HG03097 (cell line): ENCODE measurements at regions not wholly inside any gene's neighbourhood (a gene's known extent, or its start where the extent isn't known, plus 50 kb on each side); places are given as distances from the start of the nearest gene placed in this dataset.
A peak's percentile ranks its signal among the peaks of the same experiment; 100 is the strongest.
"Not testable (repeated sequence)": the region's sequence is repeated elsewhere in the genome, so short reads cannot be mapped to it uniquely, and the experiment has no call there.

Experiments used
- ATAC-seq: cut with Tn5 transposase; IDR thresholded peaks from one replicate; pipeline ENCODE4 v1.9.1; 2021; ENCODE audit not compliant: unreplicated experiment, low FRiP score

DNA sequence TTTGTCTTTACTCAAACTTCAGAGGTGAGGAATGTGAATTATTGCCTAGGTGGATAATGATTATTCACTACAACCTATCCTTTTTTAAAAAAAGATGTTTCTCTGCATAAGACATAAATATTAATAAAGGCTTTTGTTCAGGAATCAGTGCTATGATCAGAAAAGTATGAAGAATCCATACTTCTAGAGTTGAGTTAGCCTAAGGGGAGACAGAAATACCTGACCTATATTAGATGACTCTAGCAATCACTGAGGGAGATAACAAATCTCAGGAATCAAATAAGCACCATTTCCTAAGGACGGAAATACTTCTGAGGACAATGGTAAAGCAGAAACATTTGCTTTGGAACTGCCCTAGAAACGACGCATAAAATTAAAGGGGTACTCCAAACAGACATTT, 763.8 kb downstream of the GBE1 start:
- no peak for ATAC-seq

DNA sequence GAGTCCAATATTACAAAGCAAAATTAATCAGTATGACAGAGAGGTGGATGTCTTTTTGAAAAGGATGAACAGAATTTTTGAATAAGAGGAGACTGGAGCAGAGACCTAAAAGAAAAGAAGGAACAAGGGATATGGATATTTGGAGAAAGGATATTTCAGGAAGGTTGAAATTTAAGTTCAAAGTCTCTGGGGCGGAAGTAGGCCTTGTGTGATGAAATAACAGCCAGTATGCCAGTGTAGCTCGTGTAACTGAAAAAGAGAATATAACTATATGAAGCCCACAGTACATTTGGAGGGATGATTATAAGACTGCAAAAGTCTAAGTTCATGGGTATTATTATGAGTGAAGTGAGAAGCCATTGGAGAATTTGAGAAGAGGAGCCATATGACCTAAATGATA, 766.7 kb downstream of the GBE1 start:
- ATAC-seq = no peak

DNA sequence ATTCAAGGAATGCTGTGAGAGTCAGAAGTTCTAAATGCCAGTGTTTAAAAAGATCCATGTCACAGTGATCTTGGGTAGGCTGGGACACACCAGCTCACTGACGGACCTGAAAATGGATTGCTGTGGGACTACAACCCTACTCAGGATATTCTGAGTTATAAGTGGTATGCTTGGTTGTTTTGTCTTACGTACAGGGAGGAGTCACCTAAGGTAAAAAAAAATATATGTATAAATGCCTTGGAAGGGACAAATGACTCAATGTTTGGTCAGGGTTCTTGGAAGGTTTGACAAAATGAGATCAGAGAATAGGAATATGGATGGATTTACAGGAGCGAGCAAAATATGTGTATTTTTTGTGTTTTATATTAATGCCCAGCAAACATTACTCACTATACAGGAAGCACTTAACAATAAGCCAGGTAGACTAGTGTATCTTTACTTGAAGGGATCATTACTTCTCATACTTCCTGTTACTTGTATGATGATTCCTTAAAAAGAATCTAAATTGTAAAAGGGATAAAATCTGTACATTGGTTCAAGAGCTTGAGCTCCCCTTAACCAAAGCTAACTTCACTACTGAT, 767.3 kb downstream of the GBE1 start:
- no peak for ATAC-seq

DNA sequence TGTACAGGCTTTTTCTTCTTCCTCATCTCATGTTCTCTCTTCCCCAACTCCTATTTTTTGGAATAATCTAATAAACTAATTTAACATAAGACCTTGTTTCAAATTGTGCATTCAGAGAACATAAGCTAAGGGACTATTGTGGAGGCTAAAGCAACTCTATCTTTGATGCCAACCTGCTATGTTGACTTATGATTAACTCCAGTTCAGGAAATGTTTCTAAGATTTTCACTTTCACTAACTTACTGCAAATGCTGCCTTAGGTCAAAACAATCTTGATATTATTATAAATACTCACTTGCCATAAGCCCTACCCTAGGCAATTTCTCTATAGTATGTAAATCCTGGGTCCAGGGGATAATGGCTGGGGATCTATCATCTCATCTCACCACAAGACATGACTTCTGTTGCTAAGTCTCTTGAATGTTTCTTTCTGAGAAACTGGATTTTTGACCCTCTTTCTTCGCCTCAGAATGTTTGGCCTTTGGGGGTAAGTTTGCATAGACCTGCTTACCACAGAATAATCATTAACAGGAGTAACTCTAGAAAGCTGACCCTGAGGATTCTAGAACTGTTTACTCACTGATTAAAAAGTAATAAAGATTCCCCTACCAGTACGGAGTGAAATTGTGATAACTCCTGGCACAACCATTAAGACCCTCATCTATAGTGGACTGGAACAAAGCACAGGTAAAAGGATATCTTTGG, 768.1 kb downstream of the GBE1 start:
- peak; percentile 93 for ATAC-seq

DNA sequence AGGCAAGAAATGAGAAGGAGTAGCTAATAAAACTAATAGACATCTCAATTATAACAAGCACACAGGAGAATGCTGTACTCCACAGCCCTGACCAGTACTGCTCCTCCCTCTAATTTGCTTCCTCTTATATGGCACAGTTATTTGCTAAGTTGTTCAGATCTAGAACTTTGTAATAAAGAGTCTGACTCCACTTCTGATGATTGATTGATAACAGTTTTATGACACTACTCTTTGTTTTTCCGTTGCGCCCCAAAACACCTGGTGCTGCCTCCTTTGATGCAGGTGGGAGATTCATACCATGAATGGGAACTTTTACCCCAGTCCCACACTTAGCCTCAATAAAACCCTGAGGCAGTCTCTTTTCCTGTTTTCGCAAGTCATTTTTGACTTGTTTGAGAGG, 777.7 kb downstream of the GBE1 start:
- ATAC-seq = no peak

DNA sequence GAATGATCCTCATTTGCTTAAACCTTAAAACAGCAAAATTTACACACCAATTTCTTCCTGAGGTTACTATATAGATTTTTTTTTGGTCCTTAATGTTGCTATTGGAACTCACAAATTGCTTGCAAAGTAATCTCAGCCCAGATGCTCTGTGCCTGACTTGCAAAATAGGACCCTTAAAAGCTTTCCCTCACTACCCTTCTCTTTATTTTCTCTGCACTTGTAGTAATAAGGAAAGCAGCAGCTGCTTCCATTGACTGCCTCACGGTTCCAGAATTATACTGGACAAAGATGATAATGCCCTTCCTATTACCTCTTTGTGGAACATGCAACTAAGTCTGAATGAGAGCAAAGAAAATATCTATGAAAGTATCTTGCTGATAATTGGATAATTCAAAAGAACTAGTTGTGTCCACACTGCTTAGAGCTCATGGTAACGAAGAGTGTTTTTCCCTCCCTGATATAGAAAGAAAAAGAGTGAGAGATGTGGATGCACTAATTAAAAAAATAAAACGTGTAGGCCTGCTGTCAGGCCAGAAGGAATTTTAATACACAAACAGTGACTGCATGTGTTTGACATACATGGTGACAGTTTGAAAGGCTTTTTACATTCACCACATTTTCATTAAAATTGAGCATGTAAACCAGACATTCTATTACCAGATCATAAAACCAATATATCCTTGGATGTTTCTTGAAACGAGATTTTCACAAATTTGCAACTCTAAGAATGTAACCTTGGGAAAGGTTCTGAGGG, 783.1 kb downstream of the GBE1 start:
- ATAC-seq = no peak

DNA sequence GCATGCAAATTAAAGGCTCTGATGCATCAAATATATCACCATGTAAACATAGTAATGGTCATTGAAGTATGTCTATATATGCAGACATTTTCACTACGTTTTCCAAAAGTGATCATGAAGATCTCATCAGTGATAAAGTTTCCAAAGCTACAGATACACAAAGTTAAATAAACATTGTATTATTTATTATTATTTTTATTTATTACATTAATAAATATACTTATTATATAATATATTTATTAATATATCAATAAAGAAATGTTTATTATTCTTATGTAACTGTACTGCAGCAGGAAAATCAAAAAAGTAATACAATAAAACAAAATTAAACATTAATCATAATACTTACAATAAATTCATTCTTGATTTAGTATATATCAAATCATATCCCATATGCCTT, 791.2 kb downstream of the GBE1 start:
- no peak for ATAC-seq

DNA sequence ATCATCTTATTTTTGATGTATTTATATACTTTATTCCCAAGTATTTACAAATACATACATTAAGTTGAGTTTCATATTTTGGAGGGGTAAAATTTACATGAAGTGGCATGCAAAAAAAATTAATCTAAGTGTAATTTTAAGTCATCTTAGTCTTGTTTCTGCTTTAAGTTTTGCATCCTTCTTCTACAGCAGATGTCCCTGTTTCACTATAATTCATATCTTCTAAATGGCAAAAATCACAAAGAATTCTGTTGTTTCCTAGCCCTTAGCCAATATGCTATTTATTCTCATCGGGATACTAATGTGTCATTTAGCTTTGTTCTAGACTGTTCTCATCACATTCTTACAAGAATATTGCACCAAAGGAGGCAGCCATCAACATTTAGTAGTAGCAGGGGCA, 831.9 kb downstream of the GBE1 start:
- ATAC-seq = no peak

DNA sequence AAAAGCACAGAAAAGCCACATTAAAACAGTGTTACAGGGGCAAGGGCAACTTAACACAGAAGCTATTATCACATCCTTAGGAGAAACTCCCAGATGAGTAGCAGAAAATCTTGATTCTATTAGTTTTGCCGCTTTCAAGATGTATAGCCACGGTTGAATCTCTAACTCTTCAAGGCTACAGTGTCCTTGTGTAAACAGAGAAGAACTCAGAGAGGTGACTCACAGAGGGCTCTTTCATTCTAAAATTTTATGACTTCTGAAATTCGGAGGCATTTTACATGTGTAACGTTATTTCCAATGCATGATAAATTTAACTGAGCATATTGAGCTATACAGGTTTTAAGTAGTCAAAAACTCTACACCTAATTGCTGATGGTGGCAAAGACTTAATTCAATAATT, 846.6 kb downstream of the GBE1 start:
- ATAC-seq = no peak

DNA sequence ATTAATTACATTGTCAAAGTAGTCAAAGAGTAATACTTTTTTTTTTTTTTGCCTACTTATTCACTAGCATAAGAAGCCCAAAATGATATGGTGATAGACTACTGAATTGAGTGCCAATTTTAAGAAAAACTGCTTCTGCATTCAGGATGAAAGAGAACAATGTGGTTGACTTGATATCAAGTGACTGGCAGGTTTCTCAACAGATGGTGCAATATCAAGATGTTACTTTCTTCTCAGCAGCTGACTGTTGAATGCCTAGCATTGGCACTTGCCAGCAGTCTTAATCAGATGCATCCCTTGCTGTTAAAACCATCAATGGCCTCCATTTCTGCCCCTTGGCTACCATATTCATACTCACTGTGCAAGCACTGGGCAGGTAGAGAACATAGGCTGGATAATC, 863.2 kb downstream of the GBE1 start:
- no peak for ATAC-seq

DNA sequence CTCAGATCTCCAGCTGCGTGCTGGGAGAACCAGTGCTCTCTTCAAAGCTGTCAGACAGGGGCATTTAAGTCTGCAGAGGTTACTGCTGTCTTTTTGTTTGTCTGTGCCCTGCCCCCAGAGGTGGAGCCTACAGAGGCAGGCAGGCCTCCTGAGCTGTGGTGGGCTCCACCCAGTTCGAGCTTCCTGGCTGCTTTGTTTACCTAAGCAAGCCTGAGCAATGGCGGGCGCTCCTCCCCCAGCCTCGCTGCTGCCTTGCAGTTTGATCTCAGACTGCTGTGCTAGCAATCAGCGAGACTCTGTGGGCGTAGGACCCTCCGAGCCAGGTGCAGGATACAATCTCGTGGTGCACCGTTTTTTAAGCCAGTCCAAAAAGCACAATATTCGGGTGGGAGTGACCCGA, 864.4 kb downstream of the GBE1 start:
- not testable (repeated sequence) for ATAC-seq

DNA sequence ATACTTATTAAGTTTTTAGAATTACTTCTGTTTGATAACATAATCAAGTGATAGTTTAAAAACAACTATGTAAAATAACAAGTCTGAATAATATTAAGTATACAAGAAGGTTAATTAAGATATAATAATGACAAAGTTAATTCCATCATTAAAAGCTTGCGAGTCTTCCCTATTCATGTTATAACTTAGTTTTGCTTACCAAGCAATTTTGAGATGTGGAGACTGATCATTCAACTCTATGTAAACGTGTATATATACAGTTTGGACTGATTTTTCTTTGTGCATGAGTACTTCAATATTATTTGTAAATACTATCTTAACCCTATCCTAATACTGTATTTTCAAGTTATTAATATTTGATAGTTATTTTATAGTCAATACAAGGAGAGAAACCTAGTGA, 870.9 kb downstream of the GBE1 start:
- ATAC-seq = no peak

DNA sequence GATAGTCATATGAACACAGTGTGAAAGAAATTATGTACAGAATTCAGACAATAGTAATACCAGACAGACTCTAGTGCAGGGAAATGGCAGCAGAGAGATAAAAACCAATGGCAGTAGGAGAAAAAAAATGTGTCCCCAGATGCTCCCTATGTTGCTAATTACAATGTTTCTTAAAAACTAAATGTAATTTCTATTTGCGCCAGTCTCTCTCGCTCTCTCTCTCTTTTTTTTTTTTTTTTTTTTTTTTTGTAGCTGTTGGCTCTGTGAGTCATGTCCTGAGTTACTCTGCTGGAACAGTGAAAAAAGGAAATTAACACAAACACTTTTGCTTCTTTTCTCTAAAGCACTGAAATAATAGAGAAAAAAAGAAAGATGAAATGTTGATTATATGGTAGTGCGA, 871.9 kb downstream of the GBE1 start:
- no peak for ATAC-seq

DNA sequence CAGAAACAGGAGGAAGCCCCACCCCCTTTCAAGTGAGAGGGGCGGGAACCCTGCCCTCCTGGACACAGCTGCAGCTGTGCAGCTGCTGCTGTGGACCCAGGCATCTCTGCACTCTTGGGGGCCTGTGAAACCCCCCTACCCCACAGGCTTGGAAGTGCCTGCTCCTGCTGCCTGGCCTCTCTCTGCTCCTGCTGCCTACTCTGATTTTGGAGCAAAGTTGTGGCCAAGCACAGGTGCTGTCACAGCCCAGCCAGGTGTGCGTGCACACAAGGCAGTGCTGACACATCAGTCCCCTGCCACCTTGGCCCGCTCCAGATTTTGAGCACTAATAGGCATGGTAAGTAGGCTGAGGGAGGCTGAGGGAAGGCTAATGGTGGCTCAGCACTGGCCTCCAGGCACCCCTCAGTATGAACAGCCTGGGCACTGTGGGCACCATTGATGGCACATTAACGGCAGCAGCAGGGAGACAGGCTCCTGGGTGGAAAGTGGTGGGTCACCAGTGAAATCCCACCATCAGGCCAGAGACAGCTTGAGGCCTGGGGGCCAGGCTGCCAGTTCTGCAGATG, 890.9 kb downstream of the GBE1 start:
- ATAC-seq = no peak

DNA sequence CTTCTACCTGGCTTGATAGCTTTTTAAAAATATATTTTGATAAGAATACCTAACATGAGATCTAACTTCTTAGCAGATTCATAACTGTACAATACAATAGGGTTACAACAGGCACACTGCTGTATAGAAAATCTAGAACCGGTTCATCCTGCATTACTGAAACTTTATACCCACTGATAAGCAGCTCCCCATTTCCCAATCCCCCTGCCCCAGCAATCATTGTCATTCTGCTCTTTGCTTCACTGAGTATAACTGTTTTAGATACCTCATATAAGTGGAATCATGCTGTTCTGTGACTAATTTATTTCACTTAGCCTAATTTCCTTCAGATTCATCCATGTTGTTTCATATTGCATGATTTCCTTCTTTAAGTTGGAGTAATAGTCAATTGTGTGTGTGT, 906.0 kb downstream of the GBE1 start:
- ATAC-seq = no peak

DNA sequence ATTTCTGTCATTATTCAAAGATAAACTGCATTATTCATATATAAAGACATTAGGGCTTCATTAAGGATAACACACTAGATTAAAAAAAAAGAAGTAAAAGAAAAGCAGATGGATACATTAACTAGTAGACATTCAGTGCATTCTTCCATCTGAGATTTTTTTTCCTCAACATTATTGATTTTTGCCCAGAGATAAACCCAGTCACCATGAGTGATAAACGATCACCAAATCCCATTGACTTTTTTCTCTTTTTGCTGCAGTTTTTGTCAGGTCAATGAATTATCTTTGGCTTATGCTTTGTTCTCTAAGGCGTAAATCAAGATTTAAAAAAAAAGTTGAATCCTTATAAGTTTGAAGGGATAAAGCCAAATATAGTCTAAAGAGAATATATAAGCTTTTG, 925.0 kb downstream of the GBE1 start:
- ATAC-seq = no peak

DNA sequence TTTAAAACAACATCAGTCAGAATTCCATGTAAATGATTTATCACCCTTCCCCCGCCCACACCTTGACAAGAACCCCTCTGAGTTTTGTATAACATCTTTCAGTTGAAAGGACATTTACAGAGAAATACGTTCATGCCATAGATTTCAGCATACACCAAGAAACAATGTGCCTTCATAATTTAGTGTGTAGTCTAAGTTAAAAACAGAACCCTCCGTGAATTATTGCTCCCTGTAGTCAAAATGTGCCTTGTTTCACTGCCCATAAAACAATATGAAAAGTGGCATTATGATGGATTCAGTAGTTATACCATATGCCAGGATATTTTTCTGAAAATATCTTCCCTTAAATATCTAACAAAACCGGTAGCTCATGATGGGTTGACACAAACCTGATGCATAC, 953.9 kb downstream of the GBE1 start:
- no peak for ATAC-seq

DNA sequence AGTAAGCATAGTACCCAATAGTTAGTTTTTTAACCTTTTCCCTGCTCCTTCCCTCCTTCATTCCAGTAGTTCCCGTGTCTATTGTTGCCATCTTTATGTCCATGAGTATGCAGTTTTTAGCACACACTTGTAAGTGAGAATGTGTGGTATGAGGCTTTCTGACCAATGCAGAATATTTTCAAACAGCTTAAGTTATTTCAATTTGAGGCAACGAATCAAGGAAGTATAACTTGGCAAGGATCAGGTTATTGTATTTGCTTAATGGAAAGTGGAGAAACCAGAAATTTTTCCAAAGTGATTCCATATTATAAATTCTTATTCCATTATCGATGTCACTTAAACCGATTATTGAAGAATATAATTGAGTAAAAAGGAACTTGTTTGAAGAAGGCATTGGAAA, 954.8 kb downstream of the GBE1 start:
- ATAC-seq = no peak

DNA sequence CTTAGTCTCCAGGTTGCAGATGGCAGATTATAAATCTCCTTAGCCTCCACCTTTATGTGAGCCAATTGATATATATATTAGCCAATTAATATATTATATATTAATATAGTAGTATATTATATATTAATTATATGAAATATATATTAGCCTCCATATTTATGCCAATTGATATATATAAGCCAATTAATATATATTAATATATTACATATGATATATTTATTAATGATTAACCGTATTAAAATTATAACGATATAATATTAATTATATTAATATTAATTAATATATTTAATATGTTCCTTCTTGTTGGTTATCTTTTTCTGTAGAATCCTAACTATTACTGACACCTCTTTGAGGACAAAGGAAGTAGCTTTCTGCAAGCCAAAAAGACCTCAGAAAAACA, 972.5 kb downstream of the GBE1 start:
- ATAC-seq = no peak

DNA sequence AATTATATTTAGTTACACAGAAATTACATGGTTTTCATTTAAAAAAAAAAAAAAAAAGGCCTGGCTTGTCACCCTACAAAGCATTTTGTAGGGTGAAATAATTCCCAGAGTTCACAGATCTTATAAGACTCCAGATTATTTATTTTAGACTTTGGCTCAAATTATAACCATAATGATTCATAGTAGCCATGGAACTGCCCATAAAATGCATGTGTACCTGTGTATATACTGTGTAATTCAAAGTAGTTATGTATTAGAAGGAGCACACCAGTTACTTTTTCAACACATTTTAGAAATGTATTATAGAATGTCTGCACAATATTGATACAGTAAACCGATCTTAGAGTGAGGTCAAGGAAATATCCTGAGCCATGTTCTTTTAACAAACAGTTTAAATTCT, 975.6 kb downstream of the GBE1 start:
- no peak for ATAC-seq

DNA sequence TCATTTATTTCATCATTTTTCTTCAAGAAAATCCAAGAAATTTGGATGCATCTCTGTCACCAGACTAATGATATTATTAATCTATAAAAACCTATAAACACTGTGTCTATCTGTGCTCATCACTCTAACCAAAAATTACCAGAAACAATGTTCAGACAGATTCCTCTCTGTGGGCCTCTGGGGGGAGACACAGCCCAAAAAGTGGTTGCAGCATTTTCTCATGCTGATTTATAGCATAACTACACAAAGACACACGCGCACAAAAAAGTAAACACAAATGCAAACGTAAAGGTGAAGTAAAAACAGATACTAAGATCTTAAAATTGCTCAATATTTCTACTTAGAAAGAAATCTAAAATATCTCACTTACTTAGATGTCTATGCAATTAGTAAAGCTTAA, 976.0 kb downstream of the GBE1 start:
- no peak for ATAC-seq

DNA sequence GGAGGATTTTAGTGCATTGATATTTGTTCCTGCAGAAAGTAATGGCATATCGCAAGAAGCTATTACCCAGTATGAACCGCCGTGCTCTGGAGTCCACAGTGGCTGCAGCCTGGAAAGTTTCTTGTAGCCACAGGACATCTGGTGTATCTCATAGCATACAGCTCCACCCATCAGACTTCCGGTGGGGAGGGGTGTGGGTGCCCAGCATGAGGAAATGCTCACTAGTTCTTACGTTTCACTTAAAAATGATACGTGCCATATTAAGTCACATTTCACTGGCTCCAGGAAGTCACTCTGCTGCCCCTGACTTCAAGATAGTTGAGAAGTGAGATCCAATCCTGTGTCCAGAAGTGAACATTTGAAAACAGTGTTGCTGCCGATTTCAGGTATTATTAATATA, 990.4 kb downstream of the GBE1 start:
- ATAC-seq = no peak
